NCI-H2227 treated with DMSO at 0.1 percent for 48 hours (cell line): ENCODE measurements at regions not wholly inside any gene's neighbourhood (a gene's known extent, or its start where the extent isn't known, plus 50 kb on each side); places are given as distances from the start of the nearest gene placed in this dataset.
"Not testable (repeated sequence)": the region's sequence is repeated elsewhere in the genome, so short reads cannot be mapped to it uniquely, and the experiment has no call there.

Experiments
- DNase-seq: peaks from one replicate; lab custom pipeline; 2025; lab: John Stamatoyannopoulos, UW

- no peak for DNase-seq
Observed at GRCh38 chr21:32884062-32884461, 112.5 kb upstream of the PAXBP1 start.

GRCh38 chr21:32886339-32886738 lies 114.8 kb upstream of the PAXBP1 start:
- no peak for DNase-seq

GRCh38 chr21:32887026-32887425 lies 115.5 kb upstream of the PAXBP1 start:
- no peak for DNase-seq

- no peak for DNase-seq
Observed at GRCh38 chr21:32888971-32889370, 117.4 kb upstream of the PAXBP1 start.

GRCh38 chr21:32889596-32889995 lies 118.0 kb upstream of the PAXBP1 start:
- DNase-seq, result no peak

- no peak for DNase-seq
Observed at GRCh38 chr21:32894321-32894720, 122.8 kb upstream of the PAXBP1 start.

GRCh38 chr21:32900814-32901213 lies 124.9 kb upstream of the OLIG2 start:
- DNase-seq, result no peak

- no peak for DNase-seq
Observed at GRCh38 chr21:32907521-32907920, 118.2 kb upstream of the OLIG2 start.

GRCh38 chr21:32908534-32908933 lies 117.2 kb upstream of the OLIG2 start:
- DNase-seq, result no peak

- DNase-seq, result no peak
Observed at GRCh38 chr21:32909393-32909792, 116.3 kb upstream of the OLIG2 start.

- DNase-seq, result no peak
Observed at GRCh38 chr21:32914424-32915039, 111.2 kb upstream of the OLIG2 start.

- no peak for DNase-seq
Observed at GRCh38 chr21:32915099-32915498, 110.6 kb upstream of the OLIG2 start.

GRCh38 chr21:32916088-32916487 lies 109.6 kb upstream of the OLIG2 start:
- DNase-seq, result no peak

GRCh38 chr21:32916522-32917099 lies 109.1 kb upstream of the OLIG2 start:
- DNase-seq, result no peak

GRCh38 chr21:32917362-32918135 lies 108.2 kb upstream of the OLIG2 start:
- DNase-seq, result no peak

- DNase-seq, result no peak
Observed at GRCh38 chr21:32918478-32919120, 107.1 kb upstream of the OLIG2 start.

GRCh38 chr21:32920474-32920873 lies 105.3 kb upstream of the OLIG2 start:
- no peak for DNase-seq

GRCh38 chr21:32921632-32922230 lies 104.0 kb upstream of the OLIG2 start:
- no peak for DNase-seq

GRCh38 chr21:32925098-32925497 lies 100.6 kb upstream of the OLIG2 start:
- DNase-seq, result no peak

GRCh38 chr21:32929633-32930038 lies 96.1 kb upstream of the OLIG2 start:
- no peak for DNase-seq

GRCh38 chr21:32930673-32931072 lies 95.1 kb upstream of the OLIG2 start:
- DNase-seq, result no peak

GRCh38 chr21:32934068-32934467 lies 91.7 kb upstream of the OLIG2 start:
- DNase-seq, result not testable (repeated sequence)
